ENCODE measurements at regions not wholly inside any gene's neighbourhood (a gene's known extent, or its start where the extent isn't known, plus 50 kb on each side); places are given as distances from the start of the nearest gene placed in this dataset.
A peak's percentile ranks its signal among the peaks of the same experiment; 100 is the strongest.

GRCh38 chr14:94919896-94920295 is 150.0 kb upstream of the GSC start:
- intact Hi-C loops (cut with micrococcal nuclease), result no loop called here
- ChIA-PET POLR2A (interaction anchor here (1.0 kb wide), 1 partner anchor 169 kb away, joined by 3 read pairs; no protein-coding TSS in a partner anchor), CTCF (no interaction called here)
- no TSS peak for BruUV-seq (replicated peaks)
- H3K4me3 Mint-ChIP-seq (ENCODE audit: unreplicated experiment), result no peak overlapping the region
- H3K27ac Mint-ChIP-seq (ENCODE audit: low read depth, unreplicated experiment), result no peak overlapping the region
- no peak for DNase-seq (ENCODE audit: unreplicated experiment)
- peaks cover 14% of the 10 kb centered on the region for H3K9me3 Mint-ChIP-seq (ENCODE audit: unreplicated experiment)
- H3K36me3 Mint-ChIP-seq (ENCODE audit: insufficient read depth, unreplicated experiment), result no peaks in the 10 kb centered on the region
- H3K4me1 Mint-ChIP-seq (ENCODE audit: insufficient read depth, unreplicated experiment), result peaks cover 10% of the 10 kb centered on the region
- TF ChIP-seq CTCF (IDR thresholded peaks at IDR 0.05; ENCODE audit: unreplicated experiment), result no peak
- peaks cover 16% of the 10 kb centered on the region for H3K27me3 Mint-ChIP-seq (ENCODE audit: insufficient read depth, unreplicated experiment)

GRCh38 chr14:94918896-94919295 is 149.0 kb upstream of the GSC start:
- H3K4me3 Mint-ChIP-seq (ENCODE audit: unreplicated experiment), result no peak overlapping the region
- intact Hi-C loops (cut with micrococcal nuclease), result no loop called here
- peaks cover 14% of the 10 kb centered on the region for H3K9me3 Mint-ChIP-seq (ENCODE audit: unreplicated experiment)
- H3K27ac Mint-ChIP-seq (ENCODE audit: low read depth, unreplicated experiment), result no peak overlapping the region
- CTCF ChIA-PET, result interaction anchor here (0.6 kb wide), 1 partner anchor 1598 kb away, joined by 3 read pairs; no protein-coding TSS in a partner anchor
- DNase-seq (ENCODE audit: unreplicated experiment), result peak; percentile 83
- H3K36me3 Mint-ChIP-seq (ENCODE audit: insufficient read depth, unreplicated experiment), result no peaks in the 10 kb centered on the region
- TF ChIP-seq CTCF (IDR thresholded peaks at IDR 0.05; ENCODE audit: unreplicated experiment), result no peak
- BruUV-seq (replicated peaks), result no TSS peak
- peaks cover 10% of the 10 kb centered on the region for H3K4me1 Mint-ChIP-seq (ENCODE audit: insufficient read depth, unreplicated experiment)
- POLR2A ChIA-PET, result interaction anchor here (1.0 kb wide), 1 partner anchor 170 kb away, joined by 3 read pairs; no protein-coding TSS in a partner anchor
- peaks cover 16% of the 10 kb centered on the region for H3K27me3 Mint-ChIP-seq (ENCODE audit: insufficient read depth, unreplicated experiment)

- DNase-seq (ENCODE audit: unreplicated experiment), result no peak
- ChIA-PET POLR2A (interaction anchor here (1.2 kb wide), 1 partner anchor 13 kb away, joined by 3 read pairs; no protein-coding TSS in a partner anchor), CTCF (interaction anchor here (0.8 kb wide), 1 partner anchor 17 kb away, joined by 3 read pairs; no protein-coding TSS in a partner anchor)
- Mint-ChIP-seq H3K4me1 (ENCODE audit: insufficient read depth, unreplicated experiment) (peaks cover 10% of the 10 kb centered on the region), H3K27ac (ENCODE audit: low read depth, unreplicated experiment) (no peak overlapping the region), H3K27me3 (ENCODE audit: insufficient read depth, unreplicated experiment) (peaks cover 16% of the 10 kb centered on the region), H3K36me3 (ENCODE audit: insufficient read depth, unreplicated experiment) (no peaks in the 10 kb centered on the region), H3K9me3 (ENCODE audit: unreplicated experiment) (peaks cover 6% of the 10 kb centered on the region), H3K4me3 (ENCODE audit: unreplicated experiment) (no peak overlapping the region)
- no TSS peak for BruUV-seq (replicated peaks)
- intact Hi-C loops (cut with micrococcal nuclease), result no loop called here
- no peak for TF ChIP-seq CTCF (IDR thresholded peaks at IDR 0.05; ENCODE audit: unreplicated experiment)
These were observed 147.2 kb upstream of the GSC start for GRCh38 chr14:94917041-94917600.

GRCh38 chr14:94914191-94914590 is 144.3 kb upstream of the GSC start:
- H3K4me1 Mint-ChIP-seq (ENCODE audit: insufficient read depth, unreplicated experiment), result peaks cover 10% of the 10 kb centered on the region
- ChIA-PET CTCF (no interaction called here), POLR2A (interaction anchor here (0.9 kb wide), 1 partner anchor 11 kb away, joined by 3 read pairs; no protein-coding TSS in a partner anchor)
- peak; percentile 25 for DNase-seq (ENCODE audit: unreplicated experiment)
- peaks cover 20% of the 10 kb centered on the region for H3K9me3 Mint-ChIP-seq (ENCODE audit: unreplicated experiment)
- H3K4me3 Mint-ChIP-seq (ENCODE audit: unreplicated experiment), result no peak overlapping the region
- TF ChIP-seq CTCF (IDR thresholded peaks at IDR 0.05; ENCODE audit: unreplicated experiment), result no peak
- no TSS peak for BruUV-seq (replicated peaks)
- intact Hi-C loops (cut with micrococcal nuclease), result no loop called here
- no peaks in the 10 kb centered on the region for H3K36me3 Mint-ChIP-seq (ENCODE audit: insufficient read depth, unreplicated experiment)
- H3K27me3 Mint-ChIP-seq (ENCODE audit: insufficient read depth, unreplicated experiment), result peaks cover 44% of the 10 kb centered on the region
- H3K27ac Mint-ChIP-seq (ENCODE audit: low read depth, unreplicated experiment), result no peak overlapping the region
